ENCODE measurements at regions not wholly inside any gene's neighbourhood (a gene's known extent, or its start where the extent isn't known, plus 50 kb on each side); places are given as distances from the start of the nearest gene placed in this dataset.

DNA sequence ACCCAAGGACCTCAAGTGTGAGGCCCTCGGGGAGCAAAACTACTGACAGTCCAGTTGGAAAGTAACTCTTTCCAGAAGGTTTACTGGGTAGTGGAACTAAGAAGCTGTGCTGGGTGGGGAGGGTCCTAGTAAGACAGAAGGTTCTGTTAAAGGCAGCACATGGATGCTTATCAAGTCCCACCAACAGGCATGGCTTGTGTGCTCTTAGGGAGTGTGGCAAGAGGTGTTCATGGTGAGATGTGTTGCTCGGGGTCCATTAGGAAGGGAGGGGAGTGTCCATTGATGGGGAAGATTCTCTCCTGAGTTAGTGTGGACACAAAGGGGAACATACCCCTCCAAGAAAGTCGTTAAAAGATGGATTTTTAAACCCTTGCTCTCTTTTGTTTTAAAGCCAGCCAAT, 120.6 kb downstream of the LY86 start:
- TF ChIP-seq, protein P1, sequence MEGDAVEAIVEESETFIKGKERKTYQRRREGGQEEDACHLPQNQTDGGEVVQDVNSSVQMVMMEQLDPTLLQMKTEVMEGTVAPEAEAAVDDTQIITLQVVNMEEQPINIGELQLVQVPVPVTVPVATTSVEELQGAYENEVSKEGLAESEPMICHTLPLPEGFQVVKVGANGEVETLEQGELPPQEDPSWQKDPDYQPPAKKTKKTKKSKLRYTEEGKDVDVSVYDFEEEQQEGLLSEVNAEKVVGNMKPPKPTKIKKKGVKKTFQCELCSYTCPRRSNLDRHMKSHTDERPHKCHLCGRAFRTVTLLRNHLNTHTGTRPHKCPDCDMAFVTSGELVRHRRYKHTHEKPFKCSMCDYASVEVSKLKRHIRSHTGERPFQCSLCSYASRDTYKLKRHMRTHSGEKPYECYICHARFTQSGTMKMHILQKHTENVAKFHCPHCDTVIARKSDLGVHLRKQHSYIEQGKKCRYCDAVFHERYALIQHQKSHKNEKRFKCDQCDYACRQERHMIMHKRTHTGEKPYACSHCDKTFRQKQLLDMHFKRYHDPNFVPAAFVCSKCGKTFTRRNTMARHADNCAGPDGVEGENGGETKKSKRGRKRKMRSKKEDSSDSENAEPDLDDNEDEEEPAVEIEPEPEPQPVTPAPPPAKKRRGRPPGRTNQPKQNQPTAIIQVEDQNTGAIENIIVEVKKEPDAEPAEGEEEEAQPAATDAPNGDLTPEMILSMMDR (IDR thresholded peaks at IDR 0.05): no peak
- TF ChIP-seq POLR2A (IDR thresholded peaks at IDR 0.05): no peak

Data from body of pancreas (tissue), 4 donors.